PC-9 (cell line): ENCODE measurements at regions not wholly inside any gene's neighbourhood (a gene's known extent, or its start where the extent isn't known, plus 50 kb on each side); places are given as distances from the start of the nearest gene placed in this dataset.

Source experiments
- CTCF ChIP-seq: fragments of 200-600 bp; sonication (generic); conservative IDR thresholded peaks from 2 replicates; pipeline ENCODE4 v1.6.1; 2017; ENCODE audit warnings: mixed run types, antibody characterized with exemption, mild to moderate bottlenecking, moderate library complexity
- EZH2 ChIP-seq: fragments of 200-600 bp; sonication (generic); IDR thresholded peaks from 2 replicates; pipeline ENCODE4 v1.8.0; 2017; ENCODE audit warnings: antibody characterized with exemption, low read depth

- TF ChIP-seq CTCF (no peak), EZH2 (no peak)
Observed at GRCh38 chr2:215728504-215729065, 284.8 kb downstream of the MREG start.
